ENCODE measurements at regions not wholly inside any gene's neighbourhood (a gene's known extent, or its start where the extent isn't known, plus 50 kb on each side); places are given as distances from the start of the nearest gene placed in this dataset.
A peak's percentile ranks its signal among the peaks of the same experiment; 100 is the strongest.

DNA sequence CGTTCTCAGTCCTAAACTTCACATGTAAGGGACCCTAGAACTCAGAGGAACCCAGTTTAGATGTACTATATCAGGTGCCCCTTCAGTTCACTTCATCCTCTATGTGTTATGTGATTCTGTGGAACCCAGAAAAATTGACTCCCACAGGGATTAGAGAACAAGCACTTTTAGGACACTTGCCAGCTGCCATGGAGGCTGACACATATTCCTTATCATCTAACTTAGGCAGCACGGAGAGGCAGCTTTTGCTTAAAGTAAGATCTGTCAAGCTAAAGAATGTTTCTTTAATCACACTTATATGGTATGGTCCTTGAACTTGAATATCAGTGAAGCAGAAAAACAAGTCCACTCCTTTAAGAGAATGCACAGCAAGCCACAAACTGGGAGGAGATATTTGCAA, 701.5 kb upstream of the ID4 start:
- no peak for TF ChIP-seq JUND (IDR thresholded peaks at IDR 0.05; ENCODE audit: low read depth)
- in situ Hi-C loops (cut with HindIII; ENCODE audit: low pct_unique_long_range_greater_than_20kb, low sequenced_read_pairs), result no loop called here
- DNase-seq (ENCODE audit: low read depth in 1 of 2, low spot score in 1 of 2), result no peak

DNA sequence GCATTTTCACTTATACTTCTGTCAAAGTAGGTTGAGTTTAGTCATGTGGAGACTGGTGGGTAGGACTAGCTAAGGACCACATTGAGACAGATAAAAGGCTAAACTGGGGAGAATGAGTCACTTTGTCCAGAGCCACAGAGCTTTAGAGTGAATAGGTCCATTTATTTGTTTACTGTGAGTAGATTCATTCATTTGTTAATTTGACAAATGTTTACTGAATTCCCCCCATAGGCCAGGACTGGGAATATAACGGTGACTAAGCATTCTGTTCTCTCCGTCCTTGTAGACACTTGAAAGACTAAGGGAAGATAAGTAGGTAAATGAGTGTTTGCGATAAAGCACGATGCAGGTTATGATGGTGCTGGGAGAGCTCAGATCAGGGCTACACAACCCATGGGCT, 699.7 kb upstream of the ID4 start:
- DNase-seq (ENCODE audit: low read depth in 1 of 2, low spot score in 1 of 2), result no peak
- no peak for TF ChIP-seq JUND (IDR thresholded peaks at IDR 0.05; ENCODE audit: low read depth)
- in situ Hi-C loops (cut with HindIII; ENCODE audit: low pct_unique_long_range_greater_than_20kb, low sequenced_read_pairs), result no loop called here

- DNase-seq (ENCODE audit: low read depth in 1 of 2, low spot score in 1 of 2), result no peak
- in situ Hi-C loops (cut with HindIII; ENCODE audit: low pct_unique_long_range_greater_than_20kb, low sequenced_read_pairs), result no loop called here
- no peak for TF ChIP-seq JUND (IDR thresholded peaks at IDR 0.05; ENCODE audit: low read depth)
Observed at GRCh38 chr6:19142275-19142674, 694.9 kb upstream of the ID4 start.

DNA sequence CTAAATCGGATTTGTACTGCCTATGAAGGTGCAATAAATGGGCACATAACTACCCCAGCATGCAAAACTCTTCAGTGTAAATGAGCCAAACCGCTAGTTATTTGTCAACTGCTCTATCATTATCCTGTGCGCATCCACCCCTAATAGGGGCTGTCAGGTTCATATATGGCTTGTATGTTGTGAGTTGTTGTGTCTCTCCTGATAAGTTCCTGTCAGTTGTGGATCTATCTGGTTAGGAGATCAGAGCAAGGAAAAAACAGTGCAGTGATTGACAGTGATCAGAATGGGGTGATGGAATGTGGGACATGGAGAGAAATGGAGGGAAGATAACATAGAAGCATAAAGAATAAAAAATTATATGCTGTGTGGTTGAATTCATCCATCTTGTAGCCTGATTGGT, 686.9 kb upstream of the ID4 start:
- TF ChIP-seq JUND (IDR thresholded peaks at IDR 0.05; ENCODE audit: low read depth), result no peak
- in situ Hi-C loops (cut with HindIII; ENCODE audit: low pct_unique_long_range_greater_than_20kb, low sequenced_read_pairs), result no loop called here

GRCh38 chr6:19153270-19153980, 683.7 kb upstream of the ID4 start:
- in situ Hi-C loops (cut with HindIII; ENCODE audit: low pct_unique_long_range_greater_than_20kb, low sequenced_read_pairs), result no loop called here
- no peak for DNase-seq (ENCODE audit: low read depth in 1 of 2, low spot score in 1 of 2)

More for the DNA sequence above, 686.9 kb upstream of the ID4 start:
- no peak for DNase-seq (ENCODE audit: low read depth in 1 of 2, low spot score in 1 of 2)

GRCh38 chr6:19153981-19154295, 683.2 kb upstream of the ID4 start:
- DNase-seq (ENCODE audit: low read depth in 1 of 2, low spot score in 1 of 2), result no peak
- no peak for TF ChIP-seq JUND (IDR thresholded peaks at IDR 0.05; ENCODE audit: low read depth)
- in situ Hi-C loops (cut with HindIII; ENCODE audit: low pct_unique_long_range_greater_than_20kb, low sequenced_read_pairs), result no loop called here

More at GRCh38 chr6:19153270-19153980, 683.7 kb upstream of the ID4 start:
- TF ChIP-seq JUND (IDR thresholded peaks at IDR 0.05; ENCODE audit: low read depth), result no peak

DNA sequence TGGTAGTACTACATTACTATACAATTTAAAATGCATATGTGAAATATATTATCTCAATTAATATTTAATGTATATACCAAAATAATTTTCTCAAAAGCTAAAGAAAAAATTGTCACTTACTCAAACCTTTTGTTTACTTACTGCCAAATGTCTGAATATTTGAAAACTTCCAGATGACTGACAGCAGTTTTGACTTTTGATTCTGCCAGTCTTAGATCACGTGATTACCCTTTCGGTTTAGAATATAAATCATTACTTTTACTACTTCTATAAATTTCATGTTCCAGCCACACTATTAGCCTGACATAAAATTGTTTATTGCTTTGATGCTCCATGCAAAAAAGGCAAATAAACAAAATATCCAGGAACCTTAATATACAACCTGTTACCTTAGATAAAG, 680.7 kb upstream of the ID4 start:
- no peak for DNase-seq (ENCODE audit: low read depth in 1 of 2, low spot score in 1 of 2)
- no peak for TF ChIP-seq JUND (IDR thresholded peaks at IDR 0.05; ENCODE audit: low read depth)
- in situ Hi-C loops (cut with HindIII; ENCODE audit: low pct_unique_long_range_greater_than_20kb, low sequenced_read_pairs), result no loop called here

- in situ Hi-C loops (cut with HindIII; ENCODE audit: low pct_unique_long_range_greater_than_20kb, low sequenced_read_pairs), result no loop called here
- no peak for DNase-seq (ENCODE audit: low read depth in 1 of 2, low spot score in 1 of 2)
- no peak for TF ChIP-seq JUND (IDR thresholded peaks at IDR 0.05; ENCODE audit: low read depth)
Observed at GRCh38 chr6:19157486-19157885, 679.7 kb upstream of the ID4 start.

DNA sequence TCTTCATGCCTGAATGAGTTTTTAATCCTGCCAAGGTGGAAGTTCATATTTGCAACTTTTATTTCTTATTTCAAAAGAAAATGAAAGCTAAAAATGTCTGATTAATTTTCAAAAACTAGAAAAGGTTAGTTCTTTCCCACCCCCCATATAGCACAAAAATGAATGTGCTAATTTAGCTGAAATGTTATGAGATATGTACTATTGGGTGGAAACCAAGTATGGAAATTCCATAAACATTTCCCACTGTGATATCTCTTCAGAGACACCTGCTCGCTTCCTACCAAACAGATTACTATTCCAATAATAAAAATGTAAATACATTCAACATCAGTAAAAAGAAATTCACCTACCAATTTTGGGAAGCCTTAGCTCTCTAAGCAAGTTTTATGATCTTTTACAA, 678.6 kb upstream of the ID4 start:
- in situ Hi-C loops (cut with HindIII; ENCODE audit: low pct_unique_long_range_greater_than_20kb, low sequenced_read_pairs), result no loop called here

DNA sequence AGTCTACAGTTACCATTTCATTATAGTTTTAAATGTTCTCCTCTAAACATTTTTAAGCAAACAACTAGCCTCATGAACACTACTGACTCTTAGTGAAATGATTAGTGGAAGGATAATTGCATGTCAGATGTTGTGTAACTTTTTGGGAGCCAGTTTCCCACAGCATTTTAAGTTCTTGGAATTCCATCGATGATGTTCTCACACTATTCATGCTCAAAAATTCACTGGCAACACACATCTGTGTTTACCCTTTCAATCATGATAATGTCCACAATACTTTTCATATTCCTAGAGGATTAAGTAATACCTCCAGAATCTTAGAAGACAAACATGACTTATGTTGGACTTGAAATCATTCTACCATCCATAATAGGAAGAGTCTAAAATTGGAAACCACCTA, 678.1 kb upstream of the ID4 start:
- in situ Hi-C loops (cut with HindIII; ENCODE audit: low pct_unique_long_range_greater_than_20kb, low sequenced_read_pairs), result no loop called here
- peak in 1 of 2 experiments; percentile 65 for DNase-seq (ENCODE audit: low read depth in 1 of 2, low spot score in 1 of 2)
- TF ChIP-seq JUND (IDR thresholded peaks at IDR 0.05; ENCODE audit: low read depth), result no peak

More for the DNA sequence above, 678.6 kb upstream of the ID4 start:
- DNase-seq (ENCODE audit: low read depth in 1 of 2, low spot score in 1 of 2), result no peak
- no peak for TF ChIP-seq JUND (IDR thresholded peaks at IDR 0.05; ENCODE audit: low read depth)

- in situ Hi-C loops (cut with HindIII; ENCODE audit: low pct_unique_long_range_greater_than_20kb, low sequenced_read_pairs), result no loop called here
- DNase-seq (ENCODE audit: low read depth in 1 of 2, low spot score in 1 of 2), result no peak
- no peak for TF ChIP-seq JUND (IDR thresholded peaks at IDR 0.05; ENCODE audit: low read depth)
Observed at GRCh38 chr6:19159561-19159960, 677.6 kb upstream of the ID4 start.

DNA sequence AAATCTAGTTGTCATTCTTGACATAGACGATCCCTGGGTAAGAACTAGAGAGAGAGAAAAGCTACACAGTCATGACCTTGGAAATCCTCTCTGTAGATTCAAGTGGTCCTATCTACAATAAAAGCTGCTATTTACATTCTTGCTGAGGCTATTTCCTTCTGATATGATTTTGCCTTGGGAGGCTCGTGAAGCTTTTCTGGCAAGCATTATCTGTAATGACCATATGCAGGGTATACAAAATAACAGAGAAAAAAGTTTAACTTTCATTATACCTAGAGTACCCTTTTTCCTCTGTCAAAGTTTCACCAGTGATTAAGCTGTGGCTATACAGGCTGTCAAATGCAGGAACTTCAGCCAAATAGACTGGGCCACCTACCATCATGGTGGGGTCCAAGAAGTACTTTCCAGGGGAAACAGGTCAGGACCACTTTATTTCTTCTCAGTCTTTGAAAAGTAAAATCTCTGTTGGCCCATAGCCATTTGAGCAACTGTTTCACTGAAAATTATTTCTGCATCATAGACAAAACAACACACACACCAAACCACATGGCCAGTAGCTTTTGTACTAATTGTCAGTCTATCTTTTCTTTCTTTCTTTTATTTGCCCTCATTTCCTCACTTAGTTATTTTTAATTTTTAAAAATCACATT, 677.0 kb upstream of the ID4 start:
- DNase-seq (ENCODE audit: low read depth in 1 of 2, low spot score in 1 of 2), result no peak
- no peak for TF ChIP-seq JUND (IDR thresholded peaks at IDR 0.05; ENCODE audit: low read depth)
- in situ Hi-C loops (cut with HindIII; ENCODE audit: low pct_unique_long_range_greater_than_20kb, low sequenced_read_pairs), result no loop called here

GRCh38 chr6:19167251-19167650, 669.9 kb upstream of the ID4 start:
- in situ Hi-C loops (cut with HindIII; ENCODE audit: low pct_unique_long_range_greater_than_20kb, low sequenced_read_pairs), result no loop called here
- no peak for TF ChIP-seq JUND (IDR thresholded peaks at IDR 0.05; ENCODE audit: low read depth)
- no peak for DNase-seq (ENCODE audit: low read depth in 1 of 2, low spot score in 1 of 2)

GRCh38 chr6:19169366-19169765, 667.8 kb upstream of the ID4 start:
- in situ Hi-C loops (cut with HindIII; ENCODE audit: low pct_unique_long_range_greater_than_20kb, low sequenced_read_pairs), result no loop called here
- no peak for DNase-seq (ENCODE audit: low read depth in 1 of 2, low spot score in 1 of 2)
- no peak for TF ChIP-seq JUND (IDR thresholded peaks at IDR 0.05; ENCODE audit: low read depth)

All from T47D (cell line).